Activated CD8-positive, alpha-beta memory T cell treated with anti-CD3 and anti-CD28 coated beads for 36 hours (primary cell): ENCODE measurements at regions not wholly inside any gene's neighbourhood (a gene's known extent, or its start where the extent isn't known, plus 50 kb on each side); places are given as distances from the start of the nearest gene placed in this dataset.
"Not testable (repeated sequence)": the region's sequence is repeated elsewhere in the genome, so short reads cannot be mapped to it uniquely, and the experiment has no call there.

Experiments used
- CTCF ChIA-PET: fragments of 350-600 bp; sonication (Branson Sonifier 250); formaldehyde crosslinking; loops from one replicate; lab custom pipeline; 2021; ENCODE audit warnings: antibody characterized with exemption; lab: Charles Lee
- POLR2A ChIA-PET: fragments of 350-600 bp; sonication (Branson Sonifier 250); formaldehyde crosslinking; loops from one replicate; lab custom pipeline; 2021; ENCODE audit warnings: antibody characterized with exemption; lab: Charles Lee

DNA sequence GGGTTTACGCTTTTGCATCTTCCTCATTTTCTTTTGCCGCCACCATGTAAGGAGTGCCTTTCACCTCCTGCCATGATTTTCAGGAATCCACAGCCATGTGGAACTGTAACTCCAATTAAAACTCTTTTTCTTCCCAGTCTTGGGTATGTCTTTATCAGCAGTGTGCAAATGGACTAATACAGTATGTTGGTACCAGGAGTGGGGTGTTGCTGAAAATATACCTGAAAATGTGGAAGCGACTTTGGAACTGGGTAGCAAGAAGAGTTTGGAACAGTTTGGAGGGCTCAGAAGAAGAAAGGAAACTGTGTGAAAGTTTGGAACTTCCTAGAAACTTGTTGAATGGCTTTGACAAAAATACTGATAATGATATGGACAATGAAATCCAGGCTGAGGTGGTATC lies 983.9 kb upstream of the NDST4 start:
- POLR2A ChIA-PET, CTCF ChIA-PET: not testable (repeated sequence)

DNA sequence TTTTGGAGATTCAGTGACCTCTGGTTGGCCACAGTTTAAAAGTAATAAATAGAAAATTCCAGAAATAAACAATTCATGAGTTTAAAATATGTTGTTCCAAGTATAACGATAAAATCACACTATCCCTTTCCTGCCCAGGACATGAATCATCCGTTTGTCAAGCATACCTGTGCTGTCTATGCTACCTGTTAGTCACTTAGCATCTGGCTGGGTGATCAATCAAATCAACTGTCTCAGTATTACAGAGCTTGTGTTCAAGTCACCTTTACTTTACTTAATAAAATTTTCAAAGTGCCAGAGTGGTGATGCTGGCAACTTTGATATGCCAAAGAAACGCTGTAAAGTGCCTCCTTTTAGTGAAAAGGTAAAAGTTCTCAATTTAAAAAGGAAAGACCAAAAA lies 979.5 kb upstream of the NDST4 start:
- CTCF ChIA-PET = no interaction called here

DNA sequence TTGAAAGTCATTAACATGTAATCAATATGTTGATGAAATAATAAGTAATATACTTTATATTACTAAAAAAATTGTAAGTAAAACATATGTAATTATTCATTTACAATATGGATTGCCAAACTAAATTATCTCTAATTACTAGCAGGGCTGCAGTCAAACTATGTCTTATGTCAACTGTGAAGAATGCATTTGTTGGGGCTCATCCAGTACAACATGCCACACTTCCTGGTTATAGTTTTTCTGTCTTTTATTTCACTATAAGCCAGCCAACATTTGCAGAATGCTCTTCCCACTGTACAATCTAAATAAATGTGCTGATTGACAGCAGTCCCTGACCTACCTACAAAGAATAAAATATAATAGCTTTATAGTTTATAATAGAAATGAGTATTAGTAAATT lies 975.4 kb upstream of the NDST4 start:
- ChIA-PET CTCF (no interaction called here), POLR2A (no interaction called here)

More for the DNA sequence above, 979.5 kb upstream of the NDST4 start:
- POLR2A ChIA-PET = no interaction called here

DNA sequence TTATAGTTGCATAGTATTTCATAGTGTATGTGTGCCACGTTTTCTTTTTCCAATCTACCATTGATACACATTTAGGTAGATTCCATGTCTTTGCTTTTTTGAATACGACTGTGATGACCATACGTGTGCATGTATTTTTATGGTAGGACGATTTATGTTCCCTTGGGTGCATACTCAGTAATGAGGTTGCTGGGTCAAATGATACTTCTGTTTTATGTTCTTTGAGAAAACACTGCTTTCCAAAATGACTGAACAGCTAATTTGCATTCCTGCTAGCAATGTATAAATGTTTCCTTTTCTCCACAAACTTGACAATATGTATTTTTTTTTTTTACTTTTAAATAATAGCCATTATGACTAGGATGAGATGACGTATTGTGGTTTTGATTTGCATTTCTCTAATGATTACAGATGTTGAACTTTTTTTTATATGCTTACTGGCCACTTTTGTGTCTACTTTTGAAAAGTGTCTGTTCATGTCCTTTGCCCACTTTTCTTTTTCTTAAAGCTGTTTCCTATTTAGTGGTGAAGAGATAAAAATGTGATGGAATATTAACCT lies 969.5 kb upstream of the NDST4 start:
- CTCF ChIA-PET = no interaction called here

DNA sequence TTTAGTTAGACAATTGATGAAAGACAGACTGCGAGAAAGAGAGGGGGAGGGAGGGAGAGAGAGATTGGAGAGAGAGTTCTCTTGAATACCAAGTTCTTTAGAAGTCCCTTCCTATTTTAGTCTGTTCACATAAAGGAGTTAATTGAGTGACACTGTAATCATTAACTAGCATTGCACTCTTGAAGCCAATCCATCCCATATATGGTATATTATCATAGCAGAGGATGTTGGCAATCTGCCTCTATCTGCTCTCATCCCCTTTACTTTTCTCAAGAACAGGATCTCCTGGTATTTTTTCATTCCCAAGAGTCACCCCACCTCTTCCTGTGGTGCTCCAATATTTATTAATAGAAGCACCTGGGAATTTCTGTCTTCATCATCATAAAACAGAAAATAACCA lies 959.6 kb upstream of the NDST4 start:
- CTCF ChIA-PET = no interaction called here
- POLR2A ChIA-PET = no interaction called here

More for the DNA sequence above, 969.5 kb upstream of the NDST4 start:
- POLR2A ChIA-PET = no interaction called here

DNA sequence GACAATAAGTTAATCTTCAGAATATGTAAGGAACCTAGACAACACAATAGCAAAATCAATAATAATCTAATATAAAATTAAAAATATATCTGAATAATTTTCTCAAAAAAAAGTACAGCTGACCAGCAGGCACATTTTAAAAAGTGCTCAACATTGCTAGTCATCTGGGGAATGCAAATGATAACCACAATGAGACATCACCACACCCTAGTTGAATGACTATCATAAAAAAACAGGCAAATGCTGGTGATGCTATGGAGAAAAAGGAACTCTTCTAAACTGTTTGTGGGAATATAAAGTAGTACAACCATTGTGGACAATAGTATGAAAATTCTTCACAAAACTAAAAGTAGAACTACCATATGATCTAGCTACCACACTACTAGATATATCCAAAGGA lies 956.9 kb upstream of the NDST4 start:
- ChIA-PET CTCF (no interaction called here), POLR2A (no interaction called here)

DNA sequence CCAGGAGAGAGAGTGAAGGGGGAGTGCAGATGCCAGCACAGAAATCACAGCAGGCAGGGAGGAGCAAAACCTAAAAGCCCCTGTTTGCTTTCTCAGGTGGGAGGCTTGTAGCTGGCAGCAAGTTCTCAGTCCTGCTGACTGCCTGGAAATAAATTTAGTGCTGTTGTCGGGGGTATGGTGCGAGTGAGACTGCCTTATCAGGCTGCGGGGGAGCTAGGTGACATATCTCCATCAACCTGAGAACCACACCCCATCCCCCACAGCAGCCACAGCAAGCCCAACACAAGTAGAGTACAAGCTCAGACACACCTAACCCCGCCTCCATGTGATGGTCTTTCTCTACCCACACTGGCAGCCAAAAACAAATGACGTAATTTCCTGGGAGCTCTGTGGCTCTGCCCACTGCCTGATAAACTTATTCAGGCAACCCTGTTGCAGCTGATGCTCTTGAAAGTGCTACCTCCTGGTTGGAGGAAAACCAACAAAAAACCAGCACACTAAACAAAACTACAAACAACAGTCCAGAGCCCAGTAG lies 953.4 kb upstream of the NDST4 start:
- POLR2A ChIA-PET = no interaction called here
- CTCF ChIA-PET = no interaction called here

DNA sequence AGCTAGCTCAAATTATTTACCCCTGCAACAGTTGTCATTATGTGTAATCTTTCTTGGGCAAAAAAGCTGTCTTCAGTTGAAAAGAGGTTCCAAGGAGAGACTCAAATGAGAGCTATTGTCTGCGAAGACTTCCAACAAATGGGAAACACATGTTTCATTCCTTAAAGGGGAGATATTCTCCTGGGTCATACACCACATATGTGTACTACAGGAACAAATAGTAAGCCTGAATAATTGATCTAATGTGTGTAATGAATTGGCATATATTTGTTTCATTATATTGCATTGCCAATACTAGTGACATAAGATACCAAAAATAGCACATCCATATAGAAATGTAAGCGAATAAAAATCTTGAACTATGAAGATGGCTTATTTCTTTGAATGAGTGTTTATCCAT lies 950.9 kb upstream of the NDST4 start:
- ChIA-PET CTCF (no interaction called here), POLR2A (no interaction called here)

DNA sequence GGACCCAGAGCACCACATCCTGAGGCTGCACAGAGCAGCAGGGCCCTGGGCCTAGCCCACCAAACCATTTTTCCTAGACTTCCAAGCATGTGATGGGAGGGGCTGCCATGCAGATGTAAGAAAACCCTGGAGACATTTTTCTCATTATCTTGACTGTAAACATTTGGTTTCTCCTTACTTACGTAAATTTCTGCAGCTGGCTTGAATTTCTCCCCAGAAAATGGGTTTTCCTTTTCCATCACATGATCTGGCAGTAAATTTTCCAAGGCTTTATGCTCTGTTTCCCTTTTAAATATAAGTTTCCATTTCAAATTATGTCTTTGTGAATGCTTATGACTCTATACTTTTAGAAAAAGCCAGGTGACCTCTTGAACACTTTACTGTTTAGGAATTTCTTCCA lies 945.9 kb upstream of the NDST4 start:
- ChIA-PET CTCF (no interaction called here), POLR2A (no interaction called here)

DNA sequence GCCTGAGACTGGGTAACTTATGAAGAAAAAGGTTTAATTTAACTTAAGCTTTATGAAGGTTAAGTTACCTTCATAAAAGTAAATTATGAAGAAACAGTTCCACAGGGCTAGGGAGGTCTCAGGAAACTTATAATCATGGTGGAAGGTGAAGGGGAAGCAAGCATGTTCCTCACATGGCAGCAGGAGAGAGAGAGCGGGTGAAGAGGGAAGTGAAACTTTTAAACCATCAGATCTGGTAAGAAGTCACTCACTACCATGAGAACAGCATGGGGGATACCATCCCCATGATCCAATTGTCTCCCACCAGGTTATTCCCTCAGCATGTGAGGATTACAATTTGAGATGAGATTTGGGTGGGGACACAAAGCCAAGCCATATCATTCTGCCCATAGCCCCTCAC lies 944.7 kb upstream of the NDST4 start:
- CTCF ChIA-PET = no interaction called here
- POLR2A ChIA-PET = no interaction called here

DNA sequence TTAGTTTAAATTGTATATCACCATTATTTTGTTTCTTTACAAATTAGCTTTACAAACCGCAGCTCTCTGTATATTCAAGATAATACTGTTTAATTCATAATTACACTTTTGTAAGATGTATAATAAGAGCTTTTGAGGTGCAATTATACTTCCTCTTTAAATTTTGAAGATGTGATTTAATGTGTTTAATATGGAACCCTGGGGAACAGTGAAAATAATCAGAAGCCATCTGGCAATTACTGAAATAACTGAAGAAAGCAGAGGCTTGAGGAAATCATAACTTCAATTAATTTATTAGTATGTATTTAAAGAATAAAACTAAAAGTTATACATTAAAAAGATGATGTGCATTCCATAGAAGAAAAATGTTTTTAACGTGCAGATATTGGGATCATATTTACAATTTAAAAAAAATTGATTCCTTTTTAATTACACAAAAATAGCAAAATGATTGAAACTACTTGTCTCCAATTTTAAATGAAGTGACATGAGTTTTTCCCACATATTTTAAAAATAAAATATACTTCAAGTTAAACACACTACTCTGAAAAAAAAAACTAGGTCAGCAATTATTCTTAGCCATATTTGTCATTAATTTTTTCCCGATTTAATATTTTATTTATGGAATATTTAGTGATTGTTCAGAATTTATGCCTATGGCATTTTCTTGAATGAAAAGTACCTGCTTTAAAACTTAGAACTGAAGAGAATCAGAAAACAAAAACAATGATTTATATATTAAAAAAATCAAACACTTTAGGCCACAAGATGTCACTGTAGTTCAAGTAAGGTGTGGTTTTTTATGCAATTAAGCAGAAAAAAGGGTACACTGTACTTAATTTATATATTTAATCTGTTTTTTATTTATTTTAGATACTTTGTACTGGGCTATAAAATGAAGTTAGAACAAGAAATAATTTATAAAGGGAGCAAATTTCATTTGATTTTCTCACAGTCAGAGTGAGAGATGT lies 942.7 kb upstream of the NDST4 start:
- POLR2A ChIA-PET = no interaction called here
- CTCF ChIA-PET = no interaction called here

DNA sequence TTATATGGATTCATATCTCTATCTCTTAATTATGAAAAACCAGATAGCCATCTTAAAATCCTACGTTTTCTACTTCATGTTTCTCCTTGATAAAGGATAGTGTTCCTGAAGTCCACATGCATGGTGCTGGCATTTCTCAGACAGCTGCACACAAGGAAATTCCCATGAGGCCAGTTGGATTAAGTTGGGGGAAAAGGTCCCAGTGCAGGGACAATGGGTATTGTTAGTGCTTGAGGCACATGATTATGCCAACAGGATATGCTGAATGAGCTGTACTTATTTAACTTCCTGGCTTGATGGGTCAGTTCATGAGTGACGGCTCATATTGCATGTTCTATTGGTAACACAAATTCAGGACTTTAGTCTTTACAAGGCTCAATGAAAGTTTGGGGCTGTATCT lies 913.9 kb upstream of the NDST4 start:
- CTCF ChIA-PET = no interaction called here
- POLR2A ChIA-PET = no interaction called here

DNA sequence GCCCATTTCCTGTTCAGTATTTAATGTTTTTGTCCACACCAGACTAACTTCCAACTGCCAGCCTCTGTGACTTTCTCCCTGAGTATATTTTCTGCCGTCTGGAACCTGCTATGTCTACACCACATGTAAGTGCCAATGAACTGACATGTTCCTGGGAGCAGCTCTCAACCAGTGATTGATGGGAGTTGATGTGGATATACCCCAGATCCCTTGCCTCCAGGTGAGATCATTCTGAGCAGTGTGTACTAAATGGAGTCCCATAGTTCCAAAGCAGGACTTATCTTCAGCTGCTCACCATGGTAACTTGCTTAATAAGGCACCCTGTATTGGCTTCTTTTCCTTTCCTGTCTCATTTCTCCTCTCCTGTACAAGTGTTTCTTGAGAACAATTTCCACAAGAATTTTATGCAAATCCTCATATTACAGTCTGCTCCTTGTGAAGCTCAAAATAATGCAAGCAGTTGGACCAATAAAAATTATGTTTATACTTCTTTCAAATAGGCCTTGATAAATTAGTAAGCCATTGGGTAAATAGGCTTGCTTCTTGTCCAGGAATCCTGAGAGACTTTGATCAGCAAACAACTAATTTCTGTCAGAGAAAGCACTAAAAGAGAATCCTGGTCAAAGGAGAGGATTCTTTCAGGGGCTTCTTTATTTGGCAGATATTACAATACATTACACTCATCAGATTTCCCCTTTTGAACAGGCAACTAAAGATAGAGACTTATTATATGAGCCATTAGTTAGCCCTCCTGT lies 911.7 kb upstream of the NDST4 start:
- POLR2A ChIA-PET = no interaction called here
- CTCF ChIA-PET = no interaction called here

DNA sequence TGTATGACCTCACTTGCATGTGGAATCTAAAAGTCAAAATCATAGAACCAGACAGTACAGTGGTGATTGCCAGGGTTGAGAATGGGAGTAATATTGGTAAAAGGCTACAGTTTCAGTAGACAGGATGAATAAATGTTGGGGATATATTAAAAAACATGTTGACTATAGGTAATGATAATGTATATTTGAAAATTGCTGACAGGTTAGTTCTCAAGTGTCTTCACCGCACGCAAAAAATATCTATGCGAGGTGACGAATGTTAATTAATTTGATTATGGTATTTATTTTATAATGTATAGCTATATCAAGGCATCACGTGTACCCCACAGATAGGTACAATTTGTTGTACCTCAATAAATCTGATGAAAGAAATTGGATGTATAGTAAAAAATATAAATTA lies 909.6 kb upstream of the NDST4 start:
- CTCF ChIA-PET = no interaction called here
- POLR2A ChIA-PET = no interaction called here

DNA sequence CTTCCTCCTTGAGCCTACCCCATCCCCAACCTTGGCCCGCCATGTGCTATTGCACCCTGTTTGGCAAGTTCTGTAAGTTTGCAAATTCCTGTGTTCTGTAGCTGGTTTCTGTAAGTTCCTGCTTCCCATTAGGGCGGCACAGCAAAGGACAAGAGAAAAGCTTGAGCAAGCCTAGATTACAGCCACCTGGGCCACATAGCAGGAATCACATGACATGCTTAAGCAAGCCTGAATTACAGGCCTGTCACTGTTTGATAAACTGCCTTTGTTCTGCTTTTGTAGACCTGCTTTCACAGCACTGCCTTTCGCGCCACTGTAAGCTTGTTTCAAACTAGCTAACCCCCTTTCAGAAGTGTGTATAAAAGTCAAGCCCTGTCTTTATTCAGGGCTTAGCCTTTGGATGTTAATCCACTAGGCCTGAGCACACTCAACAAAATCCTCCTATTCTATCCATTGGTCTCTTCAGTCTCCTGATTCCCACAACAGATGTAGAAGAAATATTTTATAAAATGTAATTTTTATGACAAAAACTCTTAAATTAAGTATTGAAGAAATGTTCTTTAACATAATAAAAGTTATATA lies 906.8 kb upstream of the NDST4 start:
- ChIA-PET POLR2A (no interaction called here), CTCF (no interaction called here)

DNA sequence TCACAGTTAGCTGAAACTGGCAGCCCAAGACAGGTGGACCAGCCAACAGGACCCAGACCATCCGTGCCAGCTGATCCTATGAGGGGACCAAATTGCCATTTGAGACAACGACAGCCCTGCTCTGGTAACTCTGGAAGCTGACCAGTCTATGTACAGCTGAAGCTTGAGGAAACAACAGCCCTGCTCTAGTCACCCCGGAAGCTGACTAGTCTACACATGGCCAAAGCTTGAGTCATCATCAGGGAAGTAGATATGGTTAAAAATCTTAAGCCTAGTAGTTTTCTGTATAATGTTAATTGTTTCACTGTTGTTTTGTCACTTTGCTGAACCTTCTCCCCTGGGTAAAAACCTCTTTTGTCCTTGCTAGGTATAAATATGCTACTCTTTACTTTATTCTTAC lies 905.4 kb upstream of the NDST4 start:
- ChIA-PET CTCF (no interaction called here), POLR2A (no interaction called here)

DNA sequence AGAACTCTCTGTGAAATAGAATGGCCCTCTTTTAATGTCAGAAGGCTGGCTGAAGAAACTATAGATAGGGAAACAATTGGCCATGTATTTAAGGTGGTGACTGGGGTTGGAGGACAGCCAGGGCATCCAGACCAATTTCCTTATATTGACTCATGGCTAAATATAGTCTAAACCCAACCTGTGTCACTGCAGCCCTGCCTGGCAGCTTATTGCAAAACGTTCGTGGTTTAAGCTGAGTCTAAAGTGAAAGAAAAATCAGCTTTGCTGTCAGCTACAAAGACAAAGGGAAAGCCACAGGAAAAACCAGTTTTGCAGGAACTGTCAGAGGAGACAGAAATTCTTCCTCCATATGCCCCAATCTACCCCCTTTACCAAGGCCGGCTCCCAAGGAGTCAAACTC lies 902.8 kb upstream of the NDST4 start:
- CTCF ChIA-PET = no interaction called here
- POLR2A ChIA-PET = no interaction called here

DNA sequence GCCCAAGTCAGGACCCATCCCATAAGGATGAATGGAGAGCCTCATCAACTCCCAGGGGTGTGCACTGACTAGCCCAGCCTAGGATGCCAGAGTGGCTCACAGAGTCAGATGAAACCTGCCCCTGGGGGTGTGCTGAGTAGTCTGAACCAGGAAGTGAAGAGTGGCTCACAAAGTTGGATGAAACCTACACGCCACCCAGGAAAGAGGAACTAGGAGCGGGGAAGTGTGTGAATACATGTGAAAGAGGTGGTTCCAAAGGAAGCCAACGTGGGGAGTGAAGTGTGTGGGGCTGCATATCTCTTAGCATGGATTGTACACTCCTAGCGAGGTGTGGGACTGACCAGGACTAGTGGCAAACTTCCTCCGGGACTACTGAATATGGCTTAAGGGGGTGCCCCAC lies 902.1 kb upstream of the NDST4 start:
- POLR2A ChIA-PET = no interaction called here
- CTCF ChIA-PET = no interaction called here

DNA sequence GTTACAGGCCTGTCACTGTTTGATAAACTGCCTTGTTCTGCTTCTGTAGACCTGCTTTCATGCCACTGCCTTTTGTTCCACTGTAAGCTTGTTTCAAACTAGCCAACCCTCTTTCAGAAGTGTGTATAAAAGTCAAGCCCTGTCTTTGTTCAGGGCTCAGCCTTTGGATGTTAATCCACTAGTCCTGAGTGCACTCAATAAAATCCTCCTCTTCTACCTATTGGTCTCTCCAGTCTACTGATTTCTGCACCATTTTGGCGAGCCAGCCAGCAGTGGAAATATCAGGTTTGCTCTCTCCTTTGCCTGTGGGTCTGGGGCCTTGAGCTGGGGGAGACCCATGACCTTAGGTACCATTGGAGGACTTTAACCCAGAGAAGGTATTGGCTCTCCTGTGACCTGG lies 901.6 kb upstream of the NDST4 start:
- ChIA-PET POLR2A (no interaction called here), CTCF (no interaction called here)

DNA sequence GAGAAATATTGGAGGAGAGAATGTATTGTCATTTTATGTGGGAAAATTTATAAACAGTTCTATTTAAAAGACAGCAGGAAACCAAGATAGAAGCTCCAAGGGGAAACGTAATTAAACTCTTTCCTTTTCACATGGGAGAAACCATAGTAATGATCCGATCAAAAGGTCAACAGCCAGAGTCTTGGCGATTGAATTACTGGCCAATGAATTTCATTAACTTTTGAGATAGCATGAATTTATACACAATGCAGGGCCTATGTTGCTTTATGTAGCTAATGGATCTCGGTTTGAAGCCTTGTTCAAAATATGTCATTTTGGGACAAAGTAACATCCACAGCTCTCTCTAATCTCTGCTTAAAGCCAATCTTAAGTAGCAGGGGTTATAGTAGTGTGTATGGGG lies 897.5 kb upstream of the NDST4 start:
- POLR2A ChIA-PET = no interaction called here
- CTCF ChIA-PET = no interaction called here
